ENCODE measurements at regions not wholly inside any gene's neighbourhood (a gene's known extent, or its start where the extent isn't known, plus 50 kb on each side); places are given as distances from the start of the nearest gene placed in this dataset.

- DNase-seq = no peak
Observed at GRCh38 chr16:85312642-85313525, 200.6 kb upstream of the CIBAR2 start.

- no peak for DNase-seq
Observed at GRCh38 chr16:85313526-85314301, 201.4 kb upstream of the CIBAR2 start.

GRCh38 chr16:85314512-85314971, 202.3 kb upstream of the CIBAR2 start:
- no peak for DNase-seq

DNA sequence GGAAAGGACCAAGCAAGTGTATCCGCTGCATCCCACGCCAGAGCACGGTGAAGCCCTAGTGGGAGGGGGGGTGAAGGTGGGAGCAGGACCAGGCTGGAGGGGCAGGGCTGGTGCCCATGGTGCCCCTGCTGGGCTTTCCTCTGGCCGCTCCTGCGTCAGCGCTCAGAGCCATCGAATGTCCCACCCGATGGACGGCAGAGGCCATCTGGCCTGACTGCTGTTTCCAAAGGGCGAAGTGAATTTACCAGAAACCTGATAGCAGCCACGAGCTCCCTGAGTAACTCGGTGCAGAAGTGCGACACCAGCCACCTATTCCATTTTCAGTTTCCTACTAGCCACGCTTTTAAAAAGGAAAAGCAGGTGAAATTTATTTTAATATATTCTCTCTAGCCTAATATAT, 203.6 kb upstream of the CIBAR2 start:
- no peak for DNase-seq

DNA sequence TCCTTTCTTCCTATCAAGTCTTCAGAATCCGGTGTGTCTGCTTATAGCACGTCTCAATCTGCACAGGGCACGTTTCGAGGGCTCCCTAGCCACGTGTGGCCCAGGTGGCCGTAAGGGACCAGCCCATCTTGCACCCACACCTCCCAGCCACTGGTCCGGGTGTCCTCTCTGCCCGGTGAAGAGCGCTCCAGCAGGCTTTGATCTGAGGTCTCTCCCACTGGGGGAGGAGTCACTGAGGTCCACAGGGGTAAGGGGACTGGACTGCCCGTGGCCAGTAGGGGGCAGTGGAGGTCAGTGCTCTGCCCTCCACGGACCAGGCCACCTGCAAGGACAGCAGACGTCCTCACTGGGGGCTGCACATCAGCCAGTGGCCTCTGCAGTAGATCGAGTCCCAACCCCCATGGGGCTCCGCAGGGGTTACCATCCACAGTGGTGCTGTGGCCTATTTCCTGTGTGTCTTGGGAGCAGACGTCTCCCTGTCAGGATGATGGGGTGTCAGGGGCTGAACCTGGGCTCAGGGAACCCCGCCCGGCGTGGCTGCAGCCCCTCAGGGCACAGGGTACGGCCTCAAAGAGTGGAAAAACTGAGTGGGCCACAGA, 204.1 kb upstream of the CIBAR2 start:
- DNase-seq = peak; percentile 17 to 47

DNA sequence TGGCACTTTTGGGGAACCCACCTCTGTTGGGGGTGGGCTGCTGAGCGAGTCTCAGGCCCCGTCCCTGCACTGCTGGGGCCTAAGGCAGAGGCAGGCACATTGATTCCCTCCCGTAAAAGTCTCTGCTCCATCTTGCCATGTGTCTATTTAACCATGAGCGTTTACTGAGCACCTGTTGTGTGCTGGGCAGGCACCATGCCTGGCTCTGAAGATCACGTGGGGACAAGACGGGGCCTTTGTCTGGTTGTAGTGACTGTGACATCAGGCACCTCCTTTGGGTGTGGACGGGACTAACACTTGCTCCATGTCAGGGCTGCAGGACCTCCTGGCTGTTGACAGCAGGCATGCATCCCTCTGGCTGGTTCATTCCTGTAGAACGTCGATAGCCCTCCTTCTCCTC, 204.7 kb upstream of the CIBAR2 start:
- DNase-seq = no peak

DNA sequence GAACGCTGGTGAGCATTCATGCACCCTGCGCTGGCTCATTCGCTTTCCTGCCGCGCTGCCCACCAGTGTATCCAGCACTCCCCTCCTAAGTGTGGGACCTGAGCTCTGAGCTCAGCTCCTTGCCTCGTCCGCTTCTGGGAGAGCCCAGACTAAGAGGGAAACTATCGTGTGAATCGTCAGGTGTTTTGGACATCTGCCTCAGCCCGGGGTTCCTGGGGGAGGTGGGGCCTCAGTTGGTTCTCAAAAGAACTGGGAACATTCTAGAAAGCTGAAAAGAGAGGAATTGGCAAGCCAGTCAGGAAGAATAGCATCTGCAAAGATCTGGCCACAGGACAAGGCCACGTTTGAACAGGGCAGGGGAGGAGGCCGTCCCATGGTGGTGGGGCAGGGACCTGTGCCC, 205.4 kb upstream of the CIBAR2 start:
- DNase-seq = no peak

DNA sequence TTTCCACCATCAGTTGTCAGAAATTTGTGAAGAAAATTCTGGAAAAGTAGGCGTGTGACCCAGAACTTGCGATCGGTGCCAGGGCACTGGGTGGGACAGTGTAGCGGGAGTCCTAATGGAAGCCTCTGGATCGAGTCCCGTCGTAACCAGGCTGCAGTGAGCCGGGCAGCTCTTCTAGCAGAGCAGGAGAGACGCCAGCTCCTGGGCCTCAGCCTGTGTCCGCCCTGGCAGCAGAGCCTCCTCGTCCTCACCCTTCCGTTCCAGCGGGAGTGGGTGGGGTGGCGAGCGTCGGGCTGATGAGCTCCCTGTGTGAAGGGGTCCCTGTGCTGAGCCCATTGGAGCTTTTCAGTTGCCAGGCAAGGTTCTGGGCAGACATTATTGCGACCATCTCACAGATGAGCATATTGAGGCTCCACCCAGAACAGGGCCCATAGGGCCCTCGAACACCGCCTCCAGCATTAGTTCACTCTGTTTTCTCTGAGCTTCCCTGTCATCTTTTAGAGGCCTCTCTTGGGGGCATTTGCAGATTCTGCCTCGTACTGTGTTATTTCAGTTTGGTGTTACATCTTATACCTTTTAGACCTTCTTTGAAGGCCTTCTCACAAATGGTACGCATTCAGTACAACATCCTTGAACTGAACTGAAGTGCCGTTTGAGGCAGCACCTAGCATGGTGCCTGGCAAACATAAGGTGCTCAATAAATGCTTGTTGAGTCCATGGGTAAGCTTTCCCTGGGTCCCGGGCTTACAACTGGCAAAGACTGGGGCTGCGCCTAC, 207.1 kb upstream of the CIBAR2 start:
- no peak for DNase-seq

- DNase-seq = no peak
Observed at GRCh38 chr16:85319984-85320440, 207.7 kb upstream of the CIBAR2 start.

DNA sequence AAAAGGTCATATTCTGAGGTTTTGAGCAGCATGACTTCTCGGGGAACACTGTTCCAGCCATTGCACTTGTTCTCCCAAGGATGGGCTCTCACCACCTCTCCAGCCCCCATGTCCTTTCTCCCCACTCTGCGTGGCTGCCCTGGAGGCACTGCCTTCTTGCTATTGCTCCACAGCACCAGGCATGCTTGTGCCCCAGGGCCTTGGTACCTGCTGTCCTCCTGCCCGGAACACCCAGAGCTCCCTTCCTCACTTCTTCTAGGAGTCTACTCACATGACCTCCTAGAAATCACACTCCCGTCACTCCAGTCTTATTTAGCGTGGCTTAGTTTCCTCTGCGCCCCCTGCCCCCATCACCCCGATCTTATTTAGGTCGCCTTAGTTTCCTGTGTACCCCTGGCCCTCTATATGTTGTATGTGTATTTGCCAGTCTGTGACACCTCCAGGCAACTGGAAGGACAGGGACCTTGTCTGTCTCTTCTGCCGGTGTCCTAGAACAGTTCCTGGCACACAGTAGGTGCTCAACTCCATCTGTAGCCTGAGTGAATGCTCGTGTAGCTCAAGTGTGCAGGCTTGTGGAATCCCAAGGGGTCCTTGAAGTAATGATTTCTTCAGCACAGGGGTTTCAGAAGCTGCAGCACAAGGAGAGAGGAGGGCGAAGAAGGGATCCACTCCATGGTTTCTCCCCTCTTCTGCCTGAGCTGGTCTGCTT, 208.6 kb upstream of the CIBAR2 start:
- no peak for DNase-seq

DNA sequence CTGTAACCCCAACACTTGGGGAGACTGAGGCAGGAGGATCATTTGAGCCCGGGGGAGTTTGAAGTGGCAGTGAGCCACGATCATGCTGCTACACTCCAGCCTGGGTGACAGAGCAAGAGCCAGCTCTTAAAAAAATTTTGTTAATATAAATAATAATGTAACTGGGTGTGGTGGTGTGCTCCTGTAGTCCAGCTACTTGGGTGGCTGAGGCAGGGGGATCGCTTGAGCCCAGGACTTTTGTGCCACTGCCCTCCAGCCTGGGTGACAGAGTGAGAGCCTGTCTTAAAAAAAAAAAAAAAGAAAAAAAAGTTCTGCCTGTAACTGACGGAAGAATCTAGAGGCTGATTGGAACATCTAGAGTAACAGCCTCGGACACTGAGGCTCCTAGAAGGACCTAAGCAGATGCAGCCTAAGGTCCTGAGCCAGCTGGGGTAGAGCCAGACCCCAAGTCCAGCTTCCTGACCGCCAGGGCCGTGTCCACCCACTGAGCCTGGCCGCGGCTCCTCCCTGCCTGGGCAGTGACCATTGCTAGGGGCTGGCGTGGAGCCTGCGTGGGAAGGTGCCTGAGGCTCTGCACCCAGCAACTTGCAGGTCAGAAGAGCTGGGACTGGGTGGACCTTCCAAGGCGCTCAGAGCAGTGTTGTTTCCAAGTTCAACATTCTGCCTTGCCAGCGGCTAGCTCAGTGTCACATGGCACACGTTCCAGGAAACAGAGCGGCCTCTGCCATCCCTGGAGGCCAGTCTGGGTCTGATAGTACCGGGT, 209.4 kb upstream of the CIBAR2 start:
- no peak for DNase-seq

DNA sequence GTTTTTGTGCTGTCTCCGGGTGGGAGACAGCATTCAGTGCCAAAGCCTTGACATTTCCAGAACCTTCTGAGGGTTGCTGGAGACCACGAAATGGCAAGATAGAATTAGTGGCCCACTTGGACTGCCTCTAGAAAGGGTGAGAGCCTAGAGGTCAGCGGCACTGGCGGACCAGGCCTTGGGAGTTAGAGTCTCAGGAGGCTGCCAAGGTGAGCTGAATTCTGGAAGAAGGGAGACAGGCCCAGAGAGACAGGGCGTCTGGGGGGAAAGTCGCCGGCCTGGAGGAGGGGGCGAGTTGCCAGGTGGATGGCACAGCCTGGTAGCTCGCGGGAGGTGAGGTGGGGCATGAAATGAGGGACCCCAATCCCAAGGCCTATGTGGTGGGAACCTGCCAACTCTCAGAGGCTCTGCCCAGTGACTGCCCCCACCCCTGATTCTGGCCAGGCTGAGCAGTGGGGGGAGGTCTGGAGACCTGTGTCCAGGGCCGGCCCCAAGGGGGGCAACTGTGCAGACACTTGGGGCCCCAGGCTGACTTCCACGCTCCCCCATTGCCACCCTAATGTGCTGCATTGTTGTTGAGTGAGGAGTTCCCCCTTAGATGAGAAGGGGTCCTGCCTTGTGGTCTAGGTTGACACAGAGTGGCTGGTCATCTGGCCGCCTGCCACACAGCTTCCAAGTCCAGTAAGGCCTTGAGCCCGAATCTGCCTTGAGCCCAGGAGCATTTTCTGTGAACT, 211.1 kb upstream of the CIBAR2 start:
- DNase-seq = no peak

DNA sequence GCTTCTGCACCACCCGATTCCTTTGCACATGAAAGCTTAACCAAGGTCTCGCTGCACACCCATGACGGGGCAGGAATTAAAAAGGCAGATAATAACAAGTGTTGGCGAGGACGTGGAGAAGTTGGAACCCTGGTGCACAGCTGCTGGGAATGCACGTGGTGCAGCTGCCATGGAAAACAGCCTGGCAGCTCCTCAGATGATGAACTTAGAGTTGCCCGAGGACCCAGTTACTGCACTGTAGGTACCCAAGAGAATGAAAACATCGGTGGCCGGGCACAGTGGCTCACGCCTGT, 211.6 kb upstream of the CIBAR2 start:
- DNase-seq = no peak

DNA sequence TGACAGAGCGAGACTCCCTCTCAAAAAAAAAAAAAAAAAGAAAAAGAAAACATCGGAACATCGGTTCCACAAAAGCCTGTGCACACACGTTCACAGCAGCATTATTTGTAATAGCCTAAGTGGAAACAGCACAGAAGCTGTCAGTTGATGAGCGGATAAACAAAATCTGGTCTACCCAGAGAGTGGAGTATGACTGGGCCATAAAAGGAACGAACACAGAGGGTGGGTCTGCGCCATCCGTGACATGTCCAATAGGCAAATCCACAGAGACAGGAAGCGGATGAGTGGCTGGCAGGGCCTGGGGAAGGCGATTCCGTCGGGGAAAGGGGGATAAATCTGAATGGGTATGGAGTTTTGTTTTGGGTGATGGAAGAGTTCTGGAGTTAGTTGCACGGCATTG, 212.2 kb upstream of the CIBAR2 start:
- no peak for DNase-seq

DNA sequence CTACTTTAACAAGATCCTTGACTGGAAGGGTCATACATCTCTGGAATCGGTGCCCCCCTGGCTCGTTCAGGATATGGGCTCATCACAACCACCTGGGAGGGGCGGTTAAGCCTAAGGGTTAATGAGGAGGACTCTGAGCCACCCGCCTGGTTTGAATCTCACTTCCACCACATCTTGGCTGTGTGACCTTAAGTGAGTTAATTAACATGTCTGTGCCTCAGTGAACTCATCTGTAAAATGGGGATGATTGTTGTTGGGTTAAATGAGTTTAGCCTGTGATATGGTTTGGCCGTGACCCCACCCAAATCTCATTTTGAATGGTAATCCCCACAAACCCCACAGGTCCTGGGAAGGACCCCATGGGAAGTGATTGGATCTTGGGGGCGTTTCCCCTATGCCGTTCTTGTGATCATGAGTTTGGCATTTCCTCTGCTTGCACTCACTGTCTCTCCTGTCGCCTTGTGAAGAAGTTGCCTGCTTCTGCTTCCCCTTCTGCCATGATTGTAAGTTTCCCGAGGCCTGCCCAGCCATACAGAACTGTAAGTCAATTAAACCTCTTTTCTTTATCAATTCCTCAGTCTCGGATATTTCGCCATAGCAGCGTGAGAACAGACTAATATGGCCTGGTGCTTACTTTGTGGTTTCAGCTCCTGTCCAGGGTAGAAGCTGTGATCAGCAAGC, 214.0 kb upstream of the CIBAR2 start:
- DNase-seq = no peak

DNA sequence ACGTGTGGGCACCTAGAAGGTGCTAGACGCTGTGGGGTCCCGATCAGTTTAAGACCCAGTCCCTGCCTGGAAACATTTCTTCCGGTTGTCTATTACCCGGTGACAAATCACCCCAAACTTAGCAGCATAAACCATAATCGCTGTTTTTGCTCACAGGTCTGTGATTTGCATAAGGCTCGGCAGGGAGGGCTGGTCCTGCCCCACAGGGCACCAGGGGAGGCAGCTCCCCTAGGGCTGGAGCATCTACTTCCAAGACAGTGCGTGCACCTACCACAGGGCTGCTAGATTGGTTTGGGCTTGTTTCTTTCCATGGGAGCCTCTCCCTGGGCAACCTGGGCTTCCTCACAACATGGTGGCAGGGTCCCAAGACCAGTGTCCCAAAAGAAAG, 214.5 kb upstream of the CIBAR2 start:
- DNase-seq = no peak

DNA sequence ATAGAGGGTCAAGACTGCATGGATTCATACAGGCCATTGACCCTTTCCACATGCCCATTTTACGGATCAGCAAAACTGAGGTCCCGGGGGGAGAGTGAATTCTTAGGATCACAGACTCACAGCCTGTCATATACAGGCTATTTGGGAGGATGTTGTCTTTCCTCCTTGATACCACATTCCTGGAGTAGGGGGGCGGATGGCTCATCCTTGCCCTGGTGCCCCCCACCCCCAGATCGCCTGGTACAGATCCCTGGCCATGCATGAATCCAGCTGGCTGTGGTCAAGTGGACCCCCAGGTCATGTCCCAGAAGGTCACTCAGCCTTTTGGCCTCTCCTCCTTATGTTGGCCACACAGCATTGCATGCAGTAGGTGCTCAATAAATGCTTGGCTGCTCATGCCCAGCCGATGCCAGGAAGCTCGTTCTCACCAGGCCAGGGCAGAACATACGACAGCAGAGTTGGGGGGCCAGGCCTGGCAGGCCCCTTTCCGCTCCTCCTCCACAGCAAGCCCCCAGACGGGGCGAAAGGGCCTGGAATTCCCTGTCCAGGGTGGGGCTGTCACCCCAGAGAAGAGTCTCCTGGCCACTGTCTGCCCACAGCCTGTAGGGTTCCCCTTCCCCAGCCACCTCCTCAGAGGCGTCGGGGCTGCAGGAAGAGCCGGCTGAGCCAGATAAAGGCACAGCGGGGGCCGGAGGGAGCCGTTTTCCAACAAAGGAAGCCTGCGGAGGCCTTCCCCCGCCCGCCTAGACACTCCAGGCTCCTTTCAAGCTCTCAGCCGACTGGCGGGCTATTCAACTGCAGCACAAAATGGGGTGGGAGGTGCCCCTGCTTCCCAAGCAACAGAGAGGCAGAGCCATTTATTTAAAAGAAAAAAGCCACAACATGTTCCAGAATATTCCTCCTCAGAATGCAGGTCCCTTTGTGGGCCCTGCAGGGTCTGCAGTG, 215.7 kb upstream of the CIBAR2 start:
- peak; percentile 73 to 83 for DNase-seq

DNA sequence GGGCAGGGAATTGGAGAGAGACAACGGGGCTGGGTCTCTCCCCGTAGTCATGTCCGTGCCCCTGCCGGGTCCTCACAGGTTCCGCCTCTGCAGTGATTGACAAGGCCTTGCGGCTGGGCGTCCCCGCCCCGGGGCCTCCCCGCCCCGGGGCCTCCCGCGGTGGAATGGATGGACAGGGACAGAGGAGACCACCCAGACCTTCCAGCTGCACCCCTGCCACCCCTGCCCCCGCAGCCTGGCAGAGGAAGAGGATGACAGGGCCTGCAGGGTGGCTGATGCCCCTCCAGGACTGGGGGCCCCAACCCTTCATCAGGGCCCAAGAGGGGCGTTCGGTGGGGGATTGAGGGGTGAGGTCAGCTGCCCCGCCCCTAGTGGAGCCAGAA, 216.4 kb upstream of the CIBAR2 start:
- no peak for DNase-seq
